ENCODE measurements at regions not wholly inside any gene's neighbourhood (a gene's known extent, or its start where the extent isn't known, plus 50 kb on each side); places are given as distances from the start of the nearest gene placed in this dataset.

DNA sequence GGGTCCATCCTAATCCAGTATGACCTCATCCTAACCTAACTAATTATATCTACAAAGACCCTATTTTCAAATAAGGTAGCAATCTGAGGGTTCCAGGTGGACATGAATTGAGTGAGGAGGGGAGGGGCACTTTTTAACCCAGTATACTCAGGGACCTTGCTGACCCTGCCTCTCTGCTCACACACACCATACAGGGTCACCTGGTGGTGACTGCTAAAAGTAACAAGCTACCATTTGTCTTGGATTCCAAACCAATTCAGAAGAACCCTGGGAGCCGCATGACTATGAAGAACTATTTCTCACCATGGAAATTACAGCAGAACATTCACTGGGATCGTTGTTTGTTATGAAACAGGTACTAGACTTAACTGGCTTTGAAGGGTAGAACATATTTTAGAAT is 151.9 kb downstream of the LACC1 start:
- Mint-ChIP-seq H3K36me3 (ENCODE audit: low read depth) (no peaks in the 10 kb centered on the region), H3K4me1 (ENCODE audit: low read depth) (no peaks in the 10 kb centered on the region; the same call in 1 of the 2 replicates), H3K4me3 (no peak overlapping the region), H3K27ac (no peak overlapping the region), H3K27me3 (ENCODE audit: insufficient read depth) (peaks cover 36% of the 10 kb centered on the region), H3K9me3 (no peaks in the 10 kb centered on the region)
- no peak for TF ChIP-seq CTCF (IDR thresholded peaks at IDR 0.05)
- DNase-seq: no peak

- Mint-ChIP-seq H3K4me3 (no peak overlapping the region), H3K4me1 (ENCODE audit: low read depth) (no peaks in the 10 kb centered on the region; the same call in 1 of the 2 replicates)
- no peak for DNase-seq
Measured at GRCh38 chr13:44032802-44033201, 153.1 kb downstream of the LACC1 start.

DNA sequence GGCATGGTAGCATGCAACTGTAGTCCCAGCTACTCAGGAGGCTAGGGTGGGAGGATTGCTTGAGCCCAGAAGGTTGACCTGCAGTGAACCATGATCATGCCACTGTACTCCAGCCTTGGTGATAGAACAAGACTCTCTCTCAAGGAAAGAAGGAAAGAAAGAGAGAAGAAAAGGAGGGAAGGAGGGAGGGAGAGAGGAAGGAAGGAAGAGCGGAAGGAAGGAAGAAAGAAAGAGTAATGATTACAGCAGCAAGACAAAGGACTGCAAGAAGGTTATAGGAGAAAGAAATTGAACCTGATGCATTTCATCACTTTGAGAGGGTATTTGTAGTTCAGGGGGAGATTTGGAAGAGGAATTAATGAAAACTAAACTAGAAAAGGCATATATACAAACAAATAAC is 155.7 kb downstream of the LACC1 start:
- no peak for DNase-seq
- no peak for TF ChIP-seq CTCF (IDR thresholded peaks at IDR 0.05)
- no peak overlapping the region for H3K4me3 Mint-ChIP-seq
- peaks cover 32% of the 10 kb centered on the region for H3K27me3 Mint-ChIP-seq (ENCODE audit: insufficient read depth)
- H3K9me3 Mint-ChIP-seq: no peaks in the 10 kb centered on the region
- no peaks in the 10 kb centered on the region for H3K36me3 Mint-ChIP-seq (ENCODE audit: low read depth)
- H3K27ac Mint-ChIP-seq: no peak overlapping the region
- no peaks in the 10 kb centered on the region; the same call in 1 of the 2 replicates for H3K4me1 Mint-ChIP-seq (ENCODE audit: low read depth)

More at GRCh38 chr13:44032802-44033201, 153.1 kb downstream of the LACC1 start:
- Mint-ChIP-seq H3K36me3 (ENCODE audit: low read depth) (no peaks in the 10 kb centered on the region), H3K27ac (no peak overlapping the region), H3K9me3 (no peaks in the 10 kb centered on the region), H3K27me3 (ENCODE audit: insufficient read depth) (peaks cover 34% of the 10 kb centered on the region)
- TF ChIP-seq CTCF (IDR thresholded peaks at IDR 0.05): no peak

DNA sequence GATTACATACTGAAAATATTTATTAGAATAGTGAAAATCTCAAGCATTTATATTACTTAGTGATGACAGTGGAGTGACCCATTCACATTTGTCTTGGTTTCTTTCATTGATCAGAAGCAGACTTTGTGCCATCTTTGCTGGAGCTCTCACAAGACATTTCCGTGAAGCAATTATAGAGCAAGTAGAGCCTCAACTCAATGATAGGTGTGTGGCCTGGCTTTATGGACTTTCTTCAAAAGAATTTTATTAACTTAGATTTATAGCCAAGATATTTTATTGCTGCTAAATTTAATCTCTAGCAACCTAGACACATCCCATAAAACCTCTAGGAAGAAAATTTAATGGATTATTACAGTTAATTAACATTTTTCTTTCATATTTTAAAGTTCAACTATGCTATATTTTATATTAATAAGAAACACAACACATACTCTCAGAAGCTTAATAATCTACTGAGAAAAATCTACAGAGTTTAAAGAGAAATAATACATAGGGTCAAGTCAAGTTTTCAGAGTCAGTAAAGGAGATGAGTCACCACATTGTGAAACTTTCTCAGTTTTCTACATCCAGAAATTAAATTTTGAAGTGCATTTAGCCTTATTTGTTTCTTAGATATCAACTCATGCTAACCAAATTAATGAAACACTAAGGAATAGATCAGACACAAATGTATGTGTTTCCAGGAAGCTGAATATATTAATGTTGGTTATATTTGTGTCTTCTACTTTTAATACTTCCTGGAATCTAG is 160.5 kb downstream of the LACC1 start:
- no peaks in the 10 kb centered on the region for H3K9me3 Mint-ChIP-seq
- no peak overlapping the region for H3K27ac Mint-ChIP-seq
- H3K4me1 Mint-ChIP-seq (ENCODE audit: low read depth): peaks cover 5% of the 10 kb centered on the region; the same call in 1 of the 2 replicates
- no peaks in the 10 kb centered on the region for H3K36me3 Mint-ChIP-seq (ENCODE audit: low read depth)
- no peak for TF ChIP-seq CTCF (IDR thresholded peaks at IDR 0.05)
- no peak for DNase-seq
- H3K4me3 Mint-ChIP-seq: no peak overlapping the region
- H3K27me3 Mint-ChIP-seq (ENCODE audit: insufficient read depth): peaks cover 19% of the 10 kb centered on the region

DNA sequence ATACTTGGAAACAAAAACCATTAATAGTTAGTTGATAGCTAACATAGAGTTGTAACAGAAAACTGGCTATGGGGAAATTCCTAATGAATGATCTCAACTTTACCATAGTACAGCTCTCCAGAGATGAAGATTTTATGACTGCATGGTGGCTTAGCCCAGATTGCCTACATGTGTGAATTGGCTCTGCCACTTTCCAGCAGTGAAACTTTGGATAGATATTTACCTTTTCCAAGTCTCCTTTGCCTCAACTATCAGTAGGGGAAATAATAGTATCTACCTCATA is 161.1 kb downstream of the LACC1 start:
- H3K36me3 Mint-ChIP-seq (ENCODE audit: low read depth): no peaks in the 10 kb centered on the region
- TF ChIP-seq CTCF (IDR thresholded peaks at IDR 0.05): no peak
- no peak for DNase-seq
- no peaks in the 10 kb centered on the region for H3K9me3 Mint-ChIP-seq
- H3K27me3 Mint-ChIP-seq (ENCODE audit: insufficient read depth): peaks cover 18% of the 10 kb centered on the region
- H3K27ac Mint-ChIP-seq: no peak overlapping the region
- H3K4me3 Mint-ChIP-seq: no peak overlapping the region
- peaks cover 5% of the 10 kb centered on the region; the same call in 1 of the 2 replicates for H3K4me1 Mint-ChIP-seq (ENCODE audit: low read depth)

All from HFFc6 (cell line).